Ureter (tissue), 1 donor: ENCODE measurements at regions not wholly inside any gene's neighbourhood (a gene's known extent, or its start where the extent isn't known, plus 50 kb on each side); places are given as distances from the start of the nearest gene placed in this dataset.

Experiments used
- DNase-seq: peaks from one replicate; pipeline ENCODE4 v3.0.0-alpha.2; 2020; ENCODE audit warnings: low spot score
- donor health status: DM: yes; HTN: yes; CAD: no.

- no peak for DNase-seq
Measured at GRCh38 chr6:147077251-147077650, 127.0 kb upstream of the STXBP5 start.

GRCh38 chr6:147078106-147078505 lies 126.1 kb upstream of the STXBP5 start:
- DNase-seq = no peak

- DNase-seq = no peak
Measured at GRCh38 chr6:147078602-147079001, 125.6 kb upstream of the STXBP5 start.

- DNase-seq = no peak
Measured at GRCh38 chr6:147080225-147080624, 124.0 kb upstream of the STXBP5 start.

- DNase-seq = no peak
Measured at GRCh38 chr6:147081076-147081609, 123.1 kb upstream of the STXBP5 start.

- DNase-seq = no peak
Measured at GRCh38 chr6:147087641-147088040, 116.6 kb upstream of the STXBP5 start.

- DNase-seq = no peak
Measured at GRCh38 chr6:147088861-147089260, 115.4 kb upstream of the STXBP5 start.

GRCh38 chr6:147095316-147095715 lies 108.9 kb upstream of the STXBP5 start:
- no peak for DNase-seq

GRCh38 chr6:147099974-147100373 lies 104.2 kb upstream of the STXBP5 start:
- DNase-seq = no peak

GRCh38 chr6:147103007-147103406 lies 101.2 kb upstream of the STXBP5 start:
- no peak for DNase-seq

- no peak for DNase-seq
Measured at GRCh38 chr6:147103694-147104093, 100.5 kb upstream of the STXBP5 start.

- no peak for DNase-seq
Measured at GRCh38 chr6:147105786-147106185, 98.4 kb upstream of the STXBP5 start.

- DNase-seq = no peak
Measured at GRCh38 chr6:147106759-147107401, 97.3 kb upstream of the STXBP5 start.

- no peak for DNase-seq
Measured at GRCh38 chr6:147108259-147108910, 95.8 kb upstream of the STXBP5 start.

GRCh38 chr6:147109707-147110106 lies 94.5 kb upstream of the STXBP5 start:
- DNase-seq = no peak

GRCh38 chr6:147116056-147116455 lies 88.2 kb upstream of the STXBP5 start:
- no peak for DNase-seq

- DNase-seq = no peak
Measured at GRCh38 chr6:147117011-147117410, 87.2 kb upstream of the STXBP5 start.

GRCh38 chr6:147117580-147117979 lies 86.6 kb upstream of the STXBP5 start:
- DNase-seq = no peak

GRCh38 chr6:147119310-147119709 lies 84.9 kb upstream of the STXBP5 start:
- DNase-seq = no peak

GRCh38 chr6:147122823-147123222 lies 81.4 kb upstream of the STXBP5 start:
- DNase-seq = no peak

- no peak for DNase-seq
Measured at GRCh38 chr6:147126618-147127022, 77.6 kb upstream of the STXBP5 start.

GRCh38 chr6:147127587-147127986 lies 76.6 kb upstream of the STXBP5 start:
- no peak for DNase-seq

GRCh38 chr6:147128056-147128455 lies 76.2 kb upstream of the STXBP5 start:
- no peak for DNase-seq
